CD4-positive, alpha-beta T cell (primary cell): ENCODE measurements at regions not wholly inside any gene's neighbourhood (a gene's known extent, or its start where the extent isn't known, plus 50 kb on each side); places are given as distances from the start of the nearest gene placed in this dataset.

Experiments used
- ATAC-seq: fragments of 200-7000 bp; cut with Tn5 transposase; one replicate; pipeline ENCODE4 v1.10.0; 2022; ENCODE audit warnings: mild to moderate bottlenecking; ENCODE audit not compliant: poor library complexity
- CTCF ChIA-PET: fragments of 350-600 bp; sonication (Branson Sonifier 250); formaldehyde crosslinking; loops from one replicate; lab custom pipeline; 2021; ENCODE audit warnings: antibody characterized with exemption, inconsistent platforms; lab: Charles Lee
- POLR2A ChIA-PET: fragments of 350-600 bp; sonication (Branson Sonifier 250); formaldehyde crosslinking; loops from one replicate; lab custom pipeline; 2021; ENCODE audit warnings: antibody characterized with exemption, inconsistent platforms; lab: Charles Lee
- DNase-seq, 14 experiments: peaks; one replicate each; pipeline ENCODE4 v3.0.0-alpha.2; 2013 to 2020; ENCODE audit warnings: mixed read lengths in 2 of 14
- H3K27ac ChIP-seq, 2 donors: one replicate each; pipeline versions ENCODE4 v1.5.1 to v1.7.0; 2013; ENCODE audit warnings: low read length in 2 of 2, low read depth in 1 of 2, mild to moderate bottlenecking in 1 of 2
- H3K27me3 ChIP-seq, 2 experiments: 1 replicate in 1 of 2; 2 replicates in 1 of 2; pipeline versions ENCODE4 v1.6.1 to v1.7.0; 2013; ENCODE audit warnings: low read length in 2 of 2, control low read depth in 1 of 2, mild to moderate bottlenecking in 1 of 2, moderate library complexity in 1 of 2; ENCODE audit not compliant: insufficient read depth in 2 of 2, control insufficient read depth in 1 of 2
- H3K36me3 ChIP-seq: one replicate; pipeline ENCODE4 v1.6.1; 2013; ENCODE audit warnings: low read length, control low read depth; ENCODE audit not compliant: insufficient read depth
- H3K4me1 ChIP-seq: one replicate; pipeline ENCODE4 v1.6.1; 2013; ENCODE audit warnings: low read length, control low read depth; ENCODE audit not compliant: insufficient read depth
- H3K4me3 ChIP-seq: one replicate; pipeline ENCODE4 v1.5.1; 2013; ENCODE audit warnings: mild to moderate bottlenecking, low read length, moderate library complexity
- H3K9me3 ChIP-seq, 2 experiments: 1 replicate in 1 of 2; 2 replicates in 1 of 2; pipeline versions ENCODE4 v1.6.1 to v1.7.0; 2013; ENCODE audit warnings: low read length in 2 of 2, mild to moderate bottlenecking in 2 of 2, control low read depth in 1 of 2, moderate library complexity in 1 of 2; ENCODE audit not compliant: control insufficient read depth in 1 of 2, insufficient read depth in 1 of 2
- H3K27ac Mint-ChIP-seq: one replicate; pipeline ENCODE4 v1.8.0; 2020; ENCODE audit warnings: mixed read lengths
- H3K27me3 Mint-ChIP-seq: one replicate; pipeline ENCODE4 v1.8.0; 2021; ENCODE audit warnings: mixed read lengths
- H3K36me3 Mint-ChIP-seq: one replicate; pipeline ENCODE4 v1.8.0; 2021; ENCODE audit warnings: low read depth, mixed read lengths
- H3K4me1 Mint-ChIP-seq: one replicate; pipeline ENCODE4 v1.8.0; 2021; ENCODE audit warnings: low read depth, mixed read lengths
- H3K4me3 Mint-ChIP-seq: one replicate; pipeline ENCODE4 v1.8.0; 2020; ENCODE audit warnings: mild to moderate bottlenecking, mixed read lengths
- H3K9me3 Mint-ChIP-seq: one replicate; pipeline ENCODE4 v1.8.0; 2020; ENCODE audit warnings: mixed read lengths
- intact Hi-C, 2 experiments: fragments of 100-400 bp; cut with DNase I in 1 of 2; cut with micrococcal nuclease in 1 of 2; formaldehyde crosslinking; loops; one replicate each; pipeline versions ENCODE4 v1.15.1 to v1.9.0; 2023 to 2025; cut with DNase I, micrococcal nuclease
- TF ChIP-seq, protein P1 (sequence below): fragments of 200-600 bp; IDR thresholded peaks from one replicate; pipeline ENCODE4 v1.8.0; 2022; ENCODE audit warnings: antibody characterized with exemption, mild to moderate bottlenecking

DNA sequence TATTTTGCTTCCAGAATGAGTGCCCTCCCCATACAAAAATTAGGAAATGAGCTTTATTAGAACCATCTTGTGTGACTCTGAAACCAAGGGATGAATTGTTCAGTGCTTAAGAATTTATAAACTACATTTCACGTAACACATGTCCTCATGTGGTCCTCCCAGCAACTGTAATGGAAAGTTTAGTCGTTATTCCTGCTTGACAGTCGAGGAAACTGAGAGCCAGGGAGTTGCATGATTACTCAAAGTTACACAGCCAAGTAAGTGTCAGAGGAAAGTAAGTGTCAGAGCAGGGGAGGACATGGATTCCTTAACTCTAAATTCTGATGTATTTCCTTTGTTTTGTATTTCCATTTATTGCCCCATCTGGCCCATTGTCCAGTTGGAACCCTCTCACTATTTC lies 453.9 kb downstream of the FUT8 start:
- CTCF ChIA-PET, result interaction anchor here (1.0 to 1.5 kb wide), 2 partner anchors 20 to 42 kb away, joined by 5 to 7 read pairs; no protein-coding TSS in a partner anchor
- peaks cover 38% of the 10 kb centered on the region for H3K4me1 ChIP-seq
- Mint-ChIP-seq H3K4me3 (no peak overlapping the region), H3K36me3 (no peaks in the 10 kb centered on the region), H3K9me3 (no peaks in the 10 kb centered on the region), H3K4me1 (peaks cover 48% of the 10 kb centered on the region), H3K27me3 (no peaks in the 10 kb centered on the region), H3K27ac (no peak overlapping the region)
- no peaks in the 10 kb centered on the region for H3K27me3 ChIP-seq
- no peaks in the 10 kb centered on the region for H3K36me3 ChIP-seq
- H3K27ac ChIP-seq, result no peak overlapping the region
- POLR2A ChIA-PET, result interaction anchor here (2.0 kb wide), 1 partner anchor 19 kb away, joined by 9 read pairs; no protein-coding TSS in a partner anchor
- H3K4me3 ChIP-seq, result no peak overlapping the region
- ATAC-seq, result no peak
- H3K9me3 ChIP-seq, result no peaks in the 10 kb centered on the region
- intact Hi-C loops, result no loop called here
- TF ChIP-seq, protein P1, sequence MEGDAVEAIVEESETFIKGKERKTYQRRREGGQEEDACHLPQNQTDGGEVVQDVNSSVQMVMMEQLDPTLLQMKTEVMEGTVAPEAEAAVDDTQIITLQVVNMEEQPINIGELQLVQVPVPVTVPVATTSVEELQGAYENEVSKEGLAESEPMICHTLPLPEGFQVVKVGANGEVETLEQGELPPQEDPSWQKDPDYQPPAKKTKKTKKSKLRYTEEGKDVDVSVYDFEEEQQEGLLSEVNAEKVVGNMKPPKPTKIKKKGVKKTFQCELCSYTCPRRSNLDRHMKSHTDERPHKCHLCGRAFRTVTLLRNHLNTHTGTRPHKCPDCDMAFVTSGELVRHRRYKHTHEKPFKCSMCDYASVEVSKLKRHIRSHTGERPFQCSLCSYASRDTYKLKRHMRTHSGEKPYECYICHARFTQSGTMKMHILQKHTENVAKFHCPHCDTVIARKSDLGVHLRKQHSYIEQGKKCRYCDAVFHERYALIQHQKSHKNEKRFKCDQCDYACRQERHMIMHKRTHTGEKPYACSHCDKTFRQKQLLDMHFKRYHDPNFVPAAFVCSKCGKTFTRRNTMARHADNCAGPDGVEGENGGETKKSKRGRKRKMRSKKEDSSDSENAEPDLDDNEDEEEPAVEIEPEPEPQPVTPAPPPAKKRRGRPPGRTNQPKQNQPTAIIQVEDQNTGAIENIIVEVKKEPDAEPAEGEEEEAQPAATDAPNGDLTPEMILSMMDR, result no peak
- no peak for DNase-seq

DNA sequence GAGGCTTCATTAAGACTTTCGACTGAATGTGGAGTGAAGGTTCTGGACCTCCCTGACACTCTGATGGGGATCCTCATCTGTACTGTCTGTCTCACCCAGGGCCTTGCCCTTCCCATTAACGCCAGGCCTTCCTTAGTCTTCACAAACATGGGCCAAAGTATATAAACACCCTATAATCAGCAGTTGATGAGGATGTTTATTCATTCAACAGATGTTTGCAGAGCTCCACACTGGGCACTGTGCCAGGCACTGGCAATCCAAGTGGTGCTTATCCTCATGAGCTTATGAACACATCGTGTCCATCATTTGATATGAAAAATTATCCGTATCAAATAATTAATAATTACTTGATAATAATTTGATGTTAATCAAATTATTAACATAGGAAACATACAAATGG lies 454.4 kb downstream of the FUT8 start:
- Mint-ChIP-seq H3K4me3 (no peak overlapping the region), H3K27ac (no peak overlapping the region), H3K36me3 (no peaks in the 10 kb centered on the region), H3K9me3 (no peaks in the 10 kb centered on the region), H3K4me1 (peaks cover 44% of the 10 kb centered on the region), H3K27me3 (no peaks in the 10 kb centered on the region)
- Histone ChIP-seq H3K9me3 (no peaks in the 10 kb centered on the region), H3K4me3 (no peak overlapping the region), H3K4me1 (peaks cover 33% of the 10 kb centered on the region), H3K27ac (no peak overlapping the region), H3K36me3 (no peaks in the 10 kb centered on the region), H3K27me3 (no peaks in the 10 kb centered on the region)
- no peak for ATAC-seq
- TF ChIP-seq, protein P1, result no peak
- POLR2A ChIA-PET, result interaction anchor here (1.4 to 2.0 kb wide), 2 partner anchors 11 to 20 kb away, joined by 5 to 9 read pairs; no protein-coding TSS in a partner anchor
- intact Hi-C loops, result no loop called here
- DNase-seq, result no peak
- CTCF ChIA-PET, result interaction anchor here (1.0 to 1.5 kb wide), 2 partner anchors 20 to 42 kb away, joined by 5 to 7 read pairs; no protein-coding TSS in a partner anchor

DNA sequence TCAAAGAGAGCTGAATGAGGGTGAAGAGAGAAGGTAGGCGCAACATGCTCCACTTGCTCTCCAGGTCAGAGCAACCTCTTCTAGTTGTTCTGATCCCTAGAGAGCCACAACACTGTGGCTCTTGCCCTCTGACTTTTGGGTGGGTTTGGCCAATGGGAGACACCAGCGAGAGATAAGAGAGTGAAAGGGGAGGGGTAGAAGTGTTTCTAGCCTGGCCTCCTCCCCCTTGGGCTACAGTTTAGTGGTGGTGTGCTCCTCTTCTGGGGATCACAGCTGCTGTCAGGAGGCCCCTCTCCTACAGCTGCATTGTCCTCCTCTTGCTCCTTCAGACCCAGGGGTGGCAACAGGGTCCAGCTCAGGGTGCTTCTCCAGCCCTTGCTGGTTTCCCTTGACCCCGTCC lies 454.8 kb downstream of the FUT8 start:
- CTCF ChIA-PET, result interaction anchor here (1.0 to 1.5 kb wide), 2 partner anchors 19 to 43 kb away, joined by 5 to 7 read pairs; no protein-coding TSS in a partner anchor
- POLR2A ChIA-PET, result interaction anchor here (0.8 to 2.0 kb wide), 4 partner anchors 10 to 58 kb away, joined by 4 to 9 read pairs (median 4); no protein-coding TSS in a partner anchor
- Histone ChIP-seq H3K4me1 (peaks cover 30% of the 10 kb centered on the region), H3K9me3 (no peaks in the 10 kb centered on the region), H3K27ac (no peak overlapping the region), H3K36me3 (no peaks in the 10 kb centered on the region), H3K27me3 (no peaks in the 10 kb centered on the region), H3K4me3 (no peak overlapping the region)
- H3K27me3 Mint-ChIP-seq, result no peaks in the 10 kb centered on the region
- DNase-seq (no peak), ATAC-seq (no peak)
- no peaks in the 10 kb centered on the region for H3K9me3 Mint-ChIP-seq
- H3K36me3 Mint-ChIP-seq, result no peaks in the 10 kb centered on the region
- intact Hi-C loops, result no loop called here
- H3K27ac Mint-ChIP-seq, result no peak overlapping the region
- H3K4me3 Mint-ChIP-seq, result no peak overlapping the region
- TF ChIP-seq, protein P1, result no peak
- peaks cover 40% of the 10 kb centered on the region for H3K4me1 Mint-ChIP-seq
